SK-N-SH treated with all-trans-retinoic acid at 6 μM for 48 hours (cell line): ENCODE measurements at regions not wholly inside any gene's neighbourhood (a gene's known extent, or its start where the extent isn't known, plus 50 kb on each side); places are given as distances from the start of the nearest gene placed in this dataset.

Source experiments
- ATAC-seq: fragments of 200-7000 bp; cut with Tn5 transposase; 3 replicates; pipeline ENCODE4 v1.9.1; 2020; ENCODE audit warnings: mild to moderate bottlenecking, moderate library complexity
- ARNTL ChIP-seq: fragments of 450-650 bp; formaldehyde crosslinking; IDR thresholded peaks from 2 replicates; pipeline ENCODE4 v1.5.0; 2020; ENCODE audit warnings: low read depth, mild to moderate bottlenecking, moderate library complexity, borderline replicate concordance
- CSDC2 ChIP-seq: fragments of 250-450 bp; sonication (Bioruptor Pico); IDR thresholded peaks from 2 replicates; pipeline ENCODE4 v1.5.0; 2020; ENCODE audit warnings: mild to moderate bottlenecking, moderate library complexity
- ESRRG ChIP-seq: fragments of 250-450 bp; sonication (Bioruptor Pico); IDR thresholded peaks from 2 replicates; pipeline ENCODE4 v1.6.1; 2021; ENCODE audit warnings: mild to moderate bottlenecking
- ISL1 ChIP-seq: fragments of 250-450 bp; sonication (Bioruptor Pico); IDR thresholded peaks from 2 replicates; pipeline ENCODE4 v2.1.2; 2022; ENCODE audit warnings: mild to moderate bottlenecking, moderate library complexity
- OSR1 ChIP-seq: fragments of 250-450 bp; sonication (Bioruptor Pico); IDR thresholded peaks from 2 replicates; pipeline ENCODE4 v1.8.0; 2022; ENCODE audit warnings: moderate library complexity, mild to moderate bottlenecking, inconsistent platforms
- RARB ChIP-seq: fragments of 250-450 bp; sonication (Bioruptor Pico); IDR thresholded peaks from 2 replicates; pipeline ENCODE4 v1.8.0; 2021; ENCODE audit warnings: mild to moderate bottlenecking, moderate library complexity
- SNAI2 ChIP-seq: fragments of 250-450 bp; sonication (Bioruptor Pico); IDR thresholded peaks from 2 replicates; pipeline ENCODE4 v1.5.0; 2020; ENCODE audit warnings: mild to moderate bottlenecking, moderate library complexity
- TCF4 ChIP-seq: fragments of 250-450 bp; sonication (Bioruptor Pico); IDR thresholded peaks from 2 replicates; pipeline ENCODE4 v1.8.0; 2021; ENCODE audit warnings: mild to moderate bottlenecking, moderate library complexity, borderline replicate concordance
- TOX ChIP-seq: fragments of 250-450 bp; sonication (Bioruptor Pico); IDR thresholded peaks from 2 replicates; pipeline ENCODE4 v1.8.0; 2021; ENCODE audit warnings: mild to moderate bottlenecking, moderate library complexity, borderline replicate concordance
- ZC3H10 ChIP-seq: fragments of 250-450 bp; sonication (Bioruptor Pico); IDR thresholded peaks from 2 replicates; pipeline ENCODE4 v1.5.1; 2021; ENCODE audit warnings: mild to moderate bottlenecking, moderate library complexity
- ZFP3 ChIP-seq: fragments of 250-450 bp; sonication (Bioruptor Pico); IDR thresholded peaks from 2 replicates; pipeline ENCODE4 v1.5.0; 2020; ENCODE audit warnings: mild to moderate bottlenecking, moderate library complexity
- ZFP30 ChIP-seq: fragments of 450-650 bp; formaldehyde crosslinking; IDR thresholded peaks from 2 replicates; pipeline ENCODE4 v1.5.0; 2022; ENCODE audit warnings: mild to moderate bottlenecking, moderate library complexity
- ZNF565 ChIP-seq: fragments of 450-650 bp; formaldehyde crosslinking; conservative IDR thresholded peaks from 2 replicates; pipeline ENCODE4 v1.5.0; 2020; ENCODE audit warnings: low read depth, mild to moderate bottlenecking, moderate library complexity
- ZNF70 ChIP-seq: fragments of 450-650 bp; formaldehyde crosslinking; IDR thresholded peaks from 2 replicates; pipeline ENCODE4 v1.5.0; 2020; ENCODE audit warnings: mild to moderate bottlenecking, moderate library complexity
- ZNF8 ChIP-seq: fragments of 450-650 bp; formaldehyde crosslinking; IDR thresholded peaks from 2 replicates; pipeline ENCODE4 v1.5.0; 2020; ENCODE audit warnings: mild to moderate bottlenecking, moderate library complexity
- TF ChIP-seq, protein P1 (sequence below): fragments of 250-450 bp; sonication (Bioruptor Pico); IDR thresholded peaks from 2 replicates; pipeline ENCODE4 v1.8.0; 2021; ENCODE audit warnings: low read depth, mild to moderate bottlenecking, moderate library complexity, borderline replicate concordance
- TF ChIP-seq, protein P2 (sequence below): fragments of 250-450 bp; sonication (Bioruptor Pico); IDR thresholded peaks from 2 replicates; pipeline ENCODE4 v1.5.1; 2021; ENCODE audit warnings: mild to moderate bottlenecking, moderate library complexity
- TF ChIP-seq, protein P3 (sequence below): fragments of 250-450 bp; sonication (Bioruptor Pico); IDR thresholded peaks from 2 replicates; pipeline ENCODE4 v1.5.0; 2020; ENCODE audit warnings: mild to moderate bottlenecking, moderate library complexity
- TF ChIP-seq, protein P4 (sequence below): fragments of 250-450 bp; sonication (Bioruptor Pico); IDR thresholded peaks from 2 replicates; pipeline ENCODE4 v1.5.1; 2020; ENCODE audit warnings: low read depth, mild to moderate bottlenecking, moderate library complexity

DNA sequence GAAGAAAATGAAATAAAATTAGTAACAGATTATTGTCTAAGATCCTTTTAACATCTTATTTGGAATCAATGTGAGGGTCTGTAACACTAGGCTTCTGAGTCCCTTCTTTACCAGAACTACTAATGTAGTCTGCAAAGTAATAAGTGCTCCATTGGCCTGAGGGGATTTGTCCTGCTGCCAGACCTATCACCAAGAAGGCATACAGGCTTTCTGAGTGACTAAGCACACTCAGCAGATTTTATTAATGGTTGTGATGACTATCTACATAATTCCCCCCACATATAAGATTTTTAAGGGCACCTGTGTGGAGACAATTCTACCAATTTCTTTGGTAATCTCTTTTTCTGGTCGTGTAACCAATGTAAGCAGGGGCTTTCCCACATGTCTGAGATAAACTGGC is 365.0 kb upstream of the FAT3 start:
- no peak for TF ChIP-seq ZNF70
- peak; percentile 21; the same call in 1 of the 3 replicates for ATAC-seq

DNA sequence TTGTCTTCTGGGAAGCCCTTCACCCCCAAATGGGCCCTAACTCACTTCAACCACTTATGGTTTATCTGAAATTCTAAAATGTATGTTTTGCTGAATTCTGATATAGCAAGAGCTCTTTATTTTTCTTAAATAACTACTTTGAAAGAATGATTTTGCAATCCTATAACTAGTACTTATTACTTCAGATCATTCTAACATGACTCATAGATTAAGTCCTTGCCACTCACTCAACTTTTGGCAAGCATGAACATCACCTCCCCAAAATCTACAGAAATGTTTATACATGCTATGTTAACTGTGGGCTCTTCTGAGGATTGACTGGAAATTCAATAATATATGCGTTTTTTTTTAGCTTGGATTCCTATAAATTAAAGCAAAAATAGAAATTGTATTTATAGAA is 367.4 kb upstream of the FAT3 start:
- ATAC-seq: peak; percentile 58; the same call in 2 of the 3 replicates
- peak; percentile 30 for TF ChIP-seq ISL1
- TF ChIP-seq, protein P1, sequence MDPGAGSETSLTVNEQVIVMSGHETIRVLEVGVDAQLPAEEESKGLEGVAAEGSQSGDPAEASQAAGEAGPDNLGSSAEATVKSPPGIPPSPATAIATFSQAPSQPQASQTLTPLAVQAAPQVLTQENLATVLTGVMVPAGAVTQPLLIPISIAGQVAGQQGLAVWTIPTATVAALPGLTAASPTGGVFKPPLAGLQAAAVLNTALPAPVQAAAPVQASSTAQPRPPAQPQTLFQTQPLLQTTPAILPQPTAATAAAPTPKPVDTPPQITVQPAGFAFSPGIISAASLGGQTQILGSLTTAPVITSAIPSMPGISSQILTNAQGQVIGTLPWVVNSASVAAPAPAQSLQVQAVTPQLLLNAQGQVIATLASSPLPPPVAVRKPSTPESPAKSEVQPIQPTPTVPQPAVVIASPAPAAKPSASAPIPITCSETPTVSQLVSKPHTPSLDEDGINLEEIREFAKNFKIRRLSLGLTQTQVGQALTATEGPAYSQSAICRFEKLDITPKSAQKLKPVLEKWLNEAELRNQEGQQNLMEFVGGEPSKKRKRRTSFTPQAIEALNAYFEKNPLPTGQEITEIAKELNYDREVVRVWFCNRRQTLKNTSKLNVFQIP (CRISPR knock-in tag): no peak
- no peak for TF ChIP-seq ZNF70
- TF ChIP-seq RARB (CRISPR knock-in tag): no peak
- TF ChIP-seq, protein P2, sequence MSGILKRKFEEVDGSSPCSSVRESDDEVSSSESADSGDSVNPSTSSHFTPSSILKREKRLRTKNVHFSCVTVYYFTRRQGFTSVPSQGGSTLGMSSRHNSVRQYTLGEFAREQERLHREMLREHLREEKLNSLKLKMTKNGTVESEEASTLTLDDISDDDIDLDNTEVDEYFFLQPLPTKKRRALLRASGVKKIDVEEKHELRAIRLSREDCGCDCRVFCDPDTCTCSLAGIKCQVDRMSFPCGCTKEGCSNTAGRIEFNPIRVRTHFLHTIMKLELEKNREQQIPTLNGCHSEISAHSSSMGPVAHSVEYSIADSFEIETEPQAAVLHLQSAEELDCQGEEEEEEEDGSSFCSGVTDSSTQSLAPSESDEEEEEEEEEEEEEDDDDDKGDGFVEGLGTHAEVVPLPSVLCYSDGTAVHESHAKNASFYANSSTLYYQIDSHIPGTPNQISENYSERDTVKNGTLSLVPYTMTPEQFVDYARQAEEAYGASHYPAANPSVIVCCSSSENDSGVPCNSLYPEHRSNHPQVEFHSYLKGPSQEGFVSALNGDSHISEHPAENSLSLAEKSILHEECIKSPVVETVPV: no peak
- TF ChIP-seq, protein P3, sequence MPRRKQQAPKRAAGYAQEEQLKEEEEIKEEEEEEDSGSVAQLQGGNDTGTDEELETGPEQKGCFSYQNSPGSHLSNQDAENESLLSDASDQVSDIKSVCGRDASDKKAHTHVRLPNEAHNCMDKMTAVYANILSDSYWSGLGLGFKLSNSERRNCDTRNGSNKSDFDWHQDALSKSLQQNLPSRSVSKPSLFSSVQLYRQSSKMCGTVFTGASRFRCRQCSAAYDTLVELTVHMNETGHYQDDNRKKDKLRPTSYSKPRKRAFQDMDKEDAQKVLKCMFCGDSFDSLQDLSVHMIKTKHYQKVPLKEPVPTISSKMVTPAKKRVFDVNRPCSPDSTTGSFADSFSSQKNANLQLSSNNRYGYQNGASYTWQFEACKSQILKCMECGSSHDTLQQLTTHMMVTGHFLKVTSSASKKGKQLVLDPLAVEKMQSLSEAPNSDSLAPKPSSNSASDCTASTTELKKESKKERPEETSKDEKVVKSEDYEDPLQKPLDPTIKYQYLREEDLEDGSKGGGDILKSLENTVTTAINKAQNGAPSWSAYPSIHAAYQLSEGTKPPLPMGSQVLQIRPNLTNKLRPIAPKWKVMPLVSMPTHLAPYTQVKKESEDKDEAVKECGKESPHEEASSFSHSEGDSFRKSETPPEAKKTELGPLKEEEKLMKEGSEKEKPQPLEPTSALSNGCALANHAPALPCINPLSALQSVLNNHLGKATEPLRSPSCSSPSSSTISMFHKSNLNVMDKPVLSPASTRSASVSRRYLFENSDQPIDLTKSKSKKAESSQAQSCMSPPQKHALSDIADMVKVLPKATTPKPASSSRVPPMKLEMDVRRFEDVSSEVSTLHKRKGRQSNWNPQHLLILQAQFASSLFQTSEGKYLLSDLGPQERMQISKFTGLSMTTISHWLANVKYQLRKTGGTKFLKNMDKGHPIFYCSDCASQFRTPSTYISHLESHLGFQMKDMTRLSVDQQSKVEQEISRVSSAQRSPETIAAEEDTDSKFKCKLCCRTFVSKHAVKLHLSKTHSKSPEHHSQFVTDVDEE: no peak
- no peak for TF ChIP-seq OSR1
- no peak for TF ChIP-seq SNAI2 (CRISPR knock-in tag)

DNA sequence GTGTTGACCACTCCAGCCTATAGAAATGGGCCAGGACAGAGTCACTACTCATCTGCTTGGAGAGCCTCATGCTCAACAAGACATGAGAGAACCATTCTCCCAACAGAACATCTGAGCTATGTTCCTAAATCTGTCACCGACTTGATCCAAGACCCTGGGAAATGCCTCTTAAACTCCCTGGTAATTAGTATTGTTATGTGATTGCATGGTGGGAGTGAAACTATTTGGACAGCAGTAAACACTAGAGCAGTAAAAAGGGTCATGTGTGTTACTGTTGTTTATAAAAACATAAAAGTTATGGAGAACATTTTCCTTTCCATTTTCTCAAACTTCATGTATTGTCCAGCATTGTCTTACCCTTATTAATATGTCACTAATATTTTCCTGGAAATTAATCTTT is 369.8 kb upstream of the FAT3 start:
- TF ChIP-seq ZNF8 (CRISPR knock-in tag): no peak
- TF ChIP-seq TOX (CRISPR knock-in tag): no peak
- TF ChIP-seq ZNF70: no peak
- no peak for TF ChIP-seq ESRRG (CRISPR knock-in tag)
- TF ChIP-seq, protein P4, sequence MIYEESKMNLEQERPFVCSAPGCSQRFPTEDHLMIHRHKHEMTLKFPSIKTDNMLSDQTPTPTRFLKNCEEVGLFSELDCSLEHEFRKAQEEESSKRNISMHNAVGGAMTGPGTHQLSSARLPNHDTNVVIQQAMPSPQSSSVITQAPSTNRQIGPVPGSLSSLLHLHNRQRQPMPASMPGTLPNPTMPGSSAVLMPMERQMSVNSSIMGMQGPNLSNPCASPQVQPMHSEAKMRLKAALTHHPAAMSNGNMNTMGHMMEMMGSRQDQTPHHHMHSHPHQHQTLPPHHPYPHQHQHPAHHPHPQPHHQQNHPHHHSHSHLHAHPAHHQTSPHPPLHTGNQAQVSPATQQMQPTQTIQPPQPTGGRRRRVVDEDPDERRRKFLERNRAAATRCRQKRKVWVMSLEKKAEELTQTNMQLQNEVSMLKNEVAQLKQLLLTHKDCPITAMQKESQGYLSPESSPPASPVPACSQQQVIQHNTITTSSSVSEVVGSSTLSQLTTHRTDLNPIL: no peak
- TF ChIP-seq ZC3H10 (CRISPR knock-in tag): no peak
- TF ChIP-seq, protein P1 (CRISPR knock-in tag): no peak
- TF ChIP-seq, protein P3: no peak
- no peak for TF ChIP-seq SNAI2 (CRISPR knock-in tag)
- no peak for TF ChIP-seq ZFP30 (CRISPR knock-in tag)
- no peak for TF ChIP-seq TCF4 (CRISPR knock-in tag)
- TF ChIP-seq ZFP3 (CRISPR knock-in tag): no peak
- no peak for ATAC-seq

DNA sequence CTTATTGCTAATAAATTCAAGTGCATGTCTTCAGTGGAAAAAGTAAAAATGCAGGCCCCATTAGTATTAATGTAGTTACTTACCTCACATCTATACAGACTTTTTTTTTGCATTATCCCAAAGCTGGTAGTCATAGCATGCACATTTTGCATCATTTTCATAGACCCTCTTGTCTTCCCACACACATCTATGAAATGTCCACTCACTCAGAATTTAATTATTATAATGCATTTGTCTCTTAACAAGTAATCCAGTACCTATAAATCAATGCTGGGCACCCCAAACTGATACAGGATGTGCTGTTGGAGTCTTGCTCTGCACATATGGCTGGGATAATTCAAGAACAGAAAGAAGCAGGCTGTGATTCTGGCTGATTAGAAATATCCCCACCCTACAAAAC is 370.4 kb upstream of the FAT3 start:
- no peak for ATAC-seq
- TF ChIP-seq ARNTL (no peak), ZFP30 (CRISPR knock-in tag) (no peak), TCF4 (CRISPR knock-in tag) (no peak), OSR1 (no peak), RARB (CRISPR knock-in tag) (no peak), ISL1 (no peak), ZNF565 (CRISPR knock-in tag) (no peak), SNAI2 (CRISPR knock-in tag) (no peak), CSDC2 (CRISPR knock-in tag) (no peak), ZNF70 (no peak), TOX (CRISPR knock-in tag) (no peak)
- TF ChIP-seq, protein P3: no peak
- TF ChIP-seq, protein P2: no peak
